GM18517 (cell line): ENCODE measurements at regions not wholly inside any gene's neighbourhood (a gene's known extent, or its start where the extent isn't known, plus 50 kb on each side); places are given as distances from the start of the nearest gene placed in this dataset.
A peak's percentile ranks its signal among the peaks of the same experiment; 100 is the strongest.

Source experiments
- ATAC-seq: cut with Tn5 transposase; IDR thresholded peaks from one replicate; pipeline ENCODE4 v1.9.1; 2021; ENCODE audit warnings: mild to moderate bottlenecking, moderate library complexity; ENCODE audit not compliant: unreplicated experiment

GRCh38 chr2:104660991-104661390, 192.9 kb upstream of the POU3F3 start:
- no peak for ATAC-seq

DNA sequence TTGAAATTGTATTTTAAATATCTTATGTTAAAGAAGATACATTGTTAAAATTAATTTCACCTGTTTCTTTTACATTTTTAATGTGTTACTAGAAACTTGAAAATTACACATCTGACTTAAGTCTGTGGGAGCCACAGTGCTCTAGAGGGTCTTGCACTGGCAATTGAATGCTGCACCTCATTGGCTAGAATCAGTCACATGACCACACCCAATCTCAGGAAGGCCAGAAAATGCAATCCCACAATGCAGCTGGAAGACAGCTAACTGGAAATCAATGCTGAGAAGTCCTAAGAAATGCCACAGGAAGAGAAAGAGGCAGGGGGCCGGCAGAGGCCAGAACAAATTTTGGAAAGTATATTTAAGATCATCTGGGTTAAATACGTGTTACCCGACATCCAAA, 189.2 kb upstream of the POU3F3 start:
- ATAC-seq: no peak

DNA sequence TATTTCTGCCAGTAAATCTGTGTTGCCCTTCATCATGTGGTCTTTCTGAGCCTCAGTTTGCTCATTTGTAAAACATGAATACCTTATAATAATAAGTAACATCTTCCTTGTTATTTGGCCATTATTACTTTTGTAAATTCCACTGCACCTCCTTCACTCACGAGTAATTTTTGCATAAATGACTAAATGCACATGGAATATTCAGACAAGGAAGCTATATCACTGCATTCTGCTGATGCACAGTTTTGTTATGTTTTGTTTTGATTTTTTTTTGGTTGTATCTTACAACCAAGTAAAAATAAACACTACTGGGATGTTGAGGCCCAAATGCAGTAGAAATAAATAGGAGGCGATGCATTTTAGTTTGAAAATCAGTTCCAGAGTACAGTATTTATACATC, 185.3 kb upstream of the POU3F3 start:
- no peak for ATAC-seq

DNA sequence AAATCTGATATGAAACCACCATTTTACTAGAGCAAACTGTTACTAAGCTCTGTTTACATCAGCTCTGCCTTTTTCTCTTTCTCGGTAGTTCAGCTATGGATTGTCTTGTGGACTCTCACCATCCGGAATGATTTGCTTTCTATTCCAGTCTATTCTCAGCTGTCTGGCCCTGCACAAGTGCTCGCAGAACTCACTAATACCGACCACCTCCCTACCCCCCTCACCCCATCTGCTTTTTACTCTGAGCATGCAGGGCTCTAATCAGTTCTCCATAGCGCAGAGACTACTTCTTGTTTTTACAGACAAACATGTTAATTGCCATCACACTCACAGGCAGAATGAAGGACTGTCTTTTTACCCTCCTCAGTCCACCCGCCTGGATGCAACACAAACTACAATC, 180.7 kb upstream of the POU3F3 start:
- ATAC-seq: no peak

DNA sequence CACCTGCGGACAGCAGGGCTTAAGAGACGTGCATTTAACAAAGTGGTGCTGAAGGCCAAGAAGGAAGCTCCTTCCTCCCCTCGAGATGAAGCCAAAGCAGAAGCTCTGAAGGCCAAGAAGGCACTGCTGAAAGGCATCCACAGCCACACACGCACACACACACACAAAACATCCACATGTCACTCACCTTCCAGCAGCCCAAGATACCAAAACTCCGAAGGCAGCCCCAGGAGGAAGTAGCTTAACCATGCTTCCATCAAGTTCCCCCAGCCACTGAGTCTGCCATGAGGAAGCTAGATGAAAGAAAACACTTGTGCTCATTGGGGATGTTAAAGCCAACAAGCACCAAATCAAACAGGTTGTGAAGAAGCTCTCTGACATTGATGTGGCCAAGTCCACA, 175.7 kb upstream of the POU3F3 start:
- no peak for ATAC-seq

GRCh38 chr2:104685591-104685990, 168.3 kb upstream of the POU3F3 start:
- no peak for ATAC-seq

GRCh38 chr2:104687147-104687546, 166.8 kb upstream of the POU3F3 start:
- no peak for ATAC-seq

- ATAC-seq: no peak
These were observed 163.5 kb upstream of the POU3F3 start for GRCh38 chr2:104690255-104690984.

DNA sequence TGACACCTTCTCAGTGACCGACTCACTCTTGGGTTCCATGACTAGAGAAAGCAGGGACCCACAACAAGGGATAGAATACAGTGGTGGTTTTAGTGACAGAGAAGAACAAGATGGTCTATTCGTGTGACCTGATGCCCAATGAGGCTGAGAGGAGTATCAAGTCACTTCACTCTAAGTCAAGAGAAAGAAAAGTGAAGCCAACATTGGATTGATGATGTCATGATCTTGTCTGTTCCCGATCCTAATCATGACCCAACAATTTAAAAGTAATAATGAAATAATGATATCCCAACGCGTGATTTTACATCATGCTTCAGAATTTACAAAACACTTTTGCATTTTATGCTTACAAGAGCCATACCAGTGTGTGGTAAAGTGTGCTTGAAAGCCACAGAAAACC, 155.6 kb upstream of the POU3F3 start:
- no peak for ATAC-seq

- ATAC-seq: no peak
These were observed 152.5 kb upstream of the POU3F3 start for GRCh38 chr2:104701411-104701911.

DNA sequence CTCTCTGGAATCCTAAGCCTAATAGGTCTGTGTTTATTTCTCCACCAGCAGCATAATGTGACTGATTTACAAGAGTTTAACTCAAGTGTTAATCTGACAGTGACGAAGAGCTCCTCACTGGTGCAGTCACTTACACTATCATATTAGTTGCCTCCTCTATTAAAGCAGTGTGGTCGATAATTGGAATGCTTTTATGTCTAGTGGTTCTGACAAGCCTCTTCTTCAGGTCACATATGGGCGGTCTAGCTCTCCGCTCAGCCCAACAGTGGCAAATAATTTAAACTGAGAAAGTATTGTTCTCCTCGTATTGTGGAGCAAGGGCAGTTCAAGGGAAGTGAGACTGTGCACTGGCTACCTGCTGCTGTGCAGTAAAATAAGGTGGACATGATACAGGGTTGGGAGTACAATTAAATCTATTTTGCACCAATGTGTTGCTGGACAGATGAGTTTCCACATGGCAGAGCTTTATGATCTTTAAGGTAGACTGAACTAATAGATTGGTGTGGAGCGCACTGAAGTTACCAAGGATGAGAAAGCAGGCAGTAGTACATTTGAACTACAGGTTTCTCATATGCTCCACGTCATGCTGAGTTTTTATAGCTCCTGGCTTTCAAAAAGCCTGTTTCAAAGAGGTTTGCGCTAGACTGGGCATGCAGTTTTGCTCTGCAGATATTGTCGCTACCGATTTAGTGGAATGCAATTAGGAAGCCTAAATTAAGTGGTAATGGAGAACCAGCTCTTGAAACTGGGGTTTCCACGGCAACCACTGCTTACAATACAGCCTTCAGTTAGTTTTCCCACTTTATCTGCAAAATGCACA, 151.7 kb upstream of the POU3F3 start:
- no peak for ATAC-seq

GRCh38 chr2:104703669-104704068, 150.2 kb upstream of the POU3F3 start:
- no peak for ATAC-seq

DNA sequence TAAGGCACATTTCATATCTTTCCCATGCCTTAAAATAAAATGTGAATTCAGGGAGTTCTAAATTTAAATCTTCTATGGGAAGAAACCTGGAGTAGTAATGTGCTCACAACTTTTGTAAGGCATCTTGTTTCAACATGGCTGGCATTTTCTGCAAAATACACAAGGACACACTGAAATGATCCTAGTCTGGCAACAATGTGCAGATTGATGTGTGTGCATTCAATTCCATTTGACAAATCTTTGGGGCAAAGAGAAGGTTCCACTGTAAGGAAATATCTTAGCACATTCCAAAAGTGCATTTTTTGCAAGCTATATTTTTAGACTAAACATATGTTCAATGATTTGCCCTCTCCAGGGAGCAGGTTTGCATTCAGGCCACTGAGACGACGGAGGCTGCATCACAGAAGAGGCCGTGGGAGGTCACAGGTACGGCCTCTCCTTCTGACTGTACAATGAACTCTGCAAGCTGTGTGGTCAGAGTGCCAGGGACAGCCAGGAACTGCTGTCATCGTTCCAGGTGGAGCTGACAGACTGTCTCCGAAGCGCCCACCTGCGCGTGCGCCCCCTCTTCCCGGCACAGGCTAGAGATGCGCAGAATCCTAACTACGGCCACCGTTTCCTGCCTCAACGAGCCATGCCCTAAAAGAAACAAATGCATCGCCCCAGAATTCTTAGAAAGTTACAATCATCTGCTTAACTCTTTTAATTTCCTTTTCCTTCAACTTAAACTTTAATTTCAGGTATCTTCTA, 149.2 kb upstream of the POU3F3 start:
- no peak for ATAC-seq

GRCh38 chr2:104707056-104707455, 146.9 kb upstream of the POU3F3 start:
- no peak for ATAC-seq

- ATAC-seq: no peak
These were observed 144.9 kb upstream of the POU3F3 start for GRCh38 chr2:104708967-104709366.

- no peak for ATAC-seq
These were observed 137.9 kb upstream of the POU3F3 start for GRCh38 chr2:104716061-104716460.

DNA sequence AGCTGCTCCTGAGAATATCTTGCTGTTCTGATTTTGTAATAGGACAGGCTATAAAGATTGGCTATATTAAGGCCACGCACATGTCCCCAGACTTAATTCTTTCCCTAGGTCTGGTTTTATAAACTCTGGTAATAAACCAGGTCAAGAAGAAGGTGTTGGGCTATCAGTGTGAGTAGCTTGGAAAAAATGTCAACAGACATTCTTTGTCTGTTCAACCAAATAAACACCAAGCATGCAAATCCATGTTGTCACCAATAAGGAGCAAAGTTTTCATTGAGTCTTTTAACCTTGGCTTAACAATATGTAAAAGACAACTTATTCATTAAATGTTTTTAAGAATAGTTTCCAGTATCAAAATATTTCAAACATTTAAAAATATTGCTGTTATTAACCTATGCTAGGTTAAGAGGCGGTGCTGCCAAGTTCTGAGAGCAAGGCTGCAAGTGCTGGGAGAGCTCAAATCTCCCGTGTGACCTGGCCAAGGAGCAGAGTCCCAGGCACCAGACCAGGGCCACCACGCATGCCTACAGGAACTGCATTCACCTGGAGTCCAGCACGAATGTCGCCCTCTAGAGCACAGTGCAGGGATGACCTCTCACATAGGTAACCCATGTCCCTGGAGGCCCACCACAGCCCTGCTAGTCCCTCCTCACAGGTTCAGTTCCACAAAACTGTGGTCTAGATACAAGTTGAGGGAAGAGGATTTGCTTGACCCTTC, 120.5 kb upstream of the POU3F3 start:
- ATAC-seq: peak; percentile 73

DNA sequence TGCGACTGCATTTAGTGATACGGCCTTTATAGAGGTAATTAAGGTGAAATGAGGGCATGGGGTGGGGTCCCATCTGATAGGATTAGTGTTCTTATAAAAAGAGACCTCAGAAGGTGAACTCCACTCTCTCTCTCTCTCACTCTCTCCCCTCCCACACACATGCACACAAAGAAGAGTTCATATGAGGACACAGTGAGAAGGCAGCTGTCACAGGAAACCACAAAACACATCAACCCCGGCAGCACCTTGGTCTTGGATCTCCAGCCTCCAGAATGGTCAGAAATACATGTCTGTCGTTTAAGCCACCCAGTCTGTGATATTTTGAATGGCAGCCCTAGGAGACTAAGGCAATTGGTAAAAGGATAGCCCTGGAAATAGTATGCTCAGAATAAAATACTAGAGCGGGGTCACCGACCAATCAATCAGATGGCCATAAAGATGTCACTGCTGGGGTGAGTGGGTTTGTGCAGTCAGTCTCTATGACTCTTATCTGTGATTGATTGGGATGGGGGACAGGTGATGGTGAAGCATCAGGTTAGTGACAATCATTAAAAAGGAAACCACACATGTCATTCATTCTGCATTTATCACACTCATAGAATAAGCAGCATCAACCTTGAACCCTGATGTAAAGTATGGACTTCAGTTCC, 118.9 kb upstream of the POU3F3 start:
- no peak for ATAC-seq

GRCh38 chr2:104736026-104736425, 117.9 kb upstream of the POU3F3 start:
- no peak for ATAC-seq

- ATAC-seq: no peak
These were observed 112.1 kb upstream of the POU3F3 start for GRCh38 chr2:104741860-104742259.
